ENCODE measurements at regions not wholly inside any gene's neighbourhood (a gene's known extent, or its start where the extent isn't known, plus 50 kb on each side); places are given as distances from the start of the nearest gene placed in this dataset.

- H3K27me3 ChIP-seq: no peaks in the 10 kb centered on the region
- H3K9me3 ChIP-seq: no peaks in the 10 kb centered on the region
- H3K4me2 ChIP-seq: no peak overlapping the region
- TF ChIP-seq Cebpa-rat (IDR thresholded peaks at IDR 0.05): no peak
- H3K36me3 ChIP-seq: no peaks in the 10 kb centered on the region
- H3K4me1 ChIP-seq: peaks cover 6% of the 10 kb centered on the region; the same call in 1 of the 2 replicates
- H3K9ac ChIP-seq: no peak overlapping the region
- no peak overlapping the region for H3K27ac ChIP-seq
- no peak overlapping the region for H3K4me3 ChIP-seq
- H4K20me1 ChIP-seq: no peaks in the 10 kb centered on the region
These were observed 1069.1 kb downstream of the EFNA5 start for GRCh38 chr5:106601620-106602019.

DNA sequence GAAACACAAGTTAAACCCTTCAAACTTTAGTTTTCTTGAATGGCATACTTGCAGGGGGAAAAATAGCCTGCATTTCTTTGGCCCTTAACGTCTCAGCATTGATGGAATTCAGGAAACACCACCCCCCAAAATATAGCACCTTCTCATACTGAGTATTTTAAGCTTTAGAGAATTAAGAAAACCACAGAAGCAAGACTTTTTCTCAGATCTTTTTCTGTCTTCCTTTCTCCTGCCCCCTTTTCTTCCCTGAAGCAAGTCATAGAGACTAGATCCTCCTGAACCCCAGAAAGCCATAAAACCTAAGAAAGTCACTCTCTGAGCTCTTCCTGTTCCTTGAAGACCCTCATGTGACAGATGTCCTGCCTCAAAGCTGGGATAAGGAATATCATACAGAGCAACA lies 1069.9 kb downstream of the EFNA5 start:
- Histone ChIP-seq H4K20me1 (no peaks in the 10 kb centered on the region), H3K4me2 (no peak overlapping the region), H3K9ac (no peak overlapping the region), H3K27me3 (no peaks in the 10 kb centered on the region), H3K4me1 (peaks cover 6% of the 10 kb centered on the region; the same call in 1 of the 2 replicates), H3K36me3 (no peaks in the 10 kb centered on the region), H3K4me3 (no peak overlapping the region), H3K9me3 (no peaks in the 10 kb centered on the region), H3K27ac (no peak overlapping the region)
- no peak for TF ChIP-seq Cebpa-rat (IDR thresholded peaks at IDR 0.05)

- peaks cover 3% of the 10 kb centered on the region; the same call in 1 of the 2 replicates for H3K4me1 ChIP-seq
- H3K27ac ChIP-seq: no peak overlapping the region
- no peaks in the 10 kb centered on the region for H4K20me1 ChIP-seq
- H3K4me3 ChIP-seq: no peak overlapping the region
- no peaks in the 10 kb centered on the region for H3K36me3 ChIP-seq
- no peaks in the 10 kb centered on the region for H3K27me3 ChIP-seq
- H3K4me2 ChIP-seq: no peak overlapping the region
- H3K9me3 ChIP-seq: no peaks in the 10 kb centered on the region
- H3K9ac ChIP-seq: no peak overlapping the region
- TF ChIP-seq Cebpa-rat (IDR thresholded peaks at IDR 0.05): no peak
These were observed 1074.9 kb downstream of the EFNA5 start for GRCh38 chr5:106595864-106596263.

DNA sequence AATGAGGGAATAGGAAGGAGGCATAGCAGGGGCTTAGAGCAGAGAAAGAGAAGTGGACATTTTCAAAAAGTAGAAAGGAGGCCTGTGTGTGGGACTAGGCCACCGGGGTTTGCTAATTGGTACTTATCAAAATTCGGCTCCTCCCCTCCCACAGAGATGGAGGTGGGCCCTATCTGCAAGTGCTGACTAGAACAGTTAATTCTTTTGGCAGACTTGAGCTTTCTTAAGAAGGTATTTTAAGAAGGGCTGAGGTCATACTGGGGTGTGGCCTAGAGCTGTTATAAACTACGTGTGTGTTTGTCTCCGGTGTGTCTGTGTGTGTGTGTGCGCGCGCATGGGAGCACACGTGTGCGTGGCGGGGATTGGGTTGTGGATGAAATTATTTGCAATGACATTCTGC lies 1086.5 kb downstream of the EFNA5 start:
- Histone ChIP-seq H3K4me1 (no peaks in the 10 kb centered on the region), H3K4me2 (no peak overlapping the region), H3K9ac (no peak overlapping the region), H4K20me1 (no peaks in the 10 kb centered on the region), H3K9me3 (no peaks in the 10 kb centered on the region), H3K4me3 (no peak overlapping the region), H3K27ac (no peak overlapping the region), H3K27me3 (no peaks in the 10 kb centered on the region), H3K36me3 (no peaks in the 10 kb centered on the region)
- no peak for TF ChIP-seq Cebpa-rat (IDR thresholded peaks at IDR 0.05)

DNA sequence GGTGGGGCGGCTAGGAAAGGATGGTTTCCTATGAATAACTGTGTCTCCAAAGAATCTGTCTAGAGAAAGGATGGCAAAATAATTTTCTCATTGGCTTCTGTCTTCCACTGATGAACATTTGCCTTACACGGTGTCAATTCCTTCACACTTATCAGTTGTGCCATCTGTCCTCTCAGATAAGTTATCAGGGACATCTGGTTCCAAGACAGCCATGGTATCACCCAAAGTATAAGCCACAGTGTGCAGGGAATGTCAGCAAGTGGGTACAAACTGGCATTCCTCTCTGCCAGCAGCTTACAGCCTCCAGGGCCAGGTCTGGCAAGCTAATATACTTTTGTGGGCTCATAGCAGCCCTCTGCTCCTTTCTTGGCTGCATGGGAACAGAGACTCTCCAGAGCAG lies 1092.0 kb downstream of the EFNA5 start:
- Histone ChIP-seq H4K20me1 (no peaks in the 10 kb centered on the region), H3K4me3 (no peak overlapping the region), H3K4me2 (no peak overlapping the region), H3K9ac (no peak overlapping the region), H3K27me3 (no peaks in the 10 kb centered on the region), H3K36me3 (no peaks in the 10 kb centered on the region), H3K27ac (no peak overlapping the region), H3K9me3 (no peaks in the 10 kb centered on the region), H3K4me1 (no peaks in the 10 kb centered on the region)
- TF ChIP-seq Cebpa-rat (IDR thresholded peaks at IDR 0.05): no peak

DNA sequence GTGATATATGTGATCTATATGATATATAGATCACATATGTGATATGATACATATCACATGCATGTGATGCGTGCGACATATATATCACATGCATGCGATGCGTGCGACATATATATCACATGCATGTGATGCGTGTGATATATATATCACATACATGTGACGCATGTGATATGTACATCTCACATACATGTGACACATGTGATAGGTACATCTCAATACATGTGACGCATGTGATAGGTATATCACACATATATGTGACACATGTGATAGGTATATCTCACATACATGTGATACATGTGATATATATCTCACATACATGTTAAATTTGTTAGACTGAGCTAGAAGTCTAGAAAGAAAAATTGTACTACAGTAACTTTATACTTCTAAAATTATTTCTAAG lies 1095.9 kb downstream of the EFNA5 start:
- H3K9me3 ChIP-seq: no peaks in the 10 kb centered on the region
- H4K20me1 ChIP-seq: no peaks in the 10 kb centered on the region
- H3K4me1 ChIP-seq: no peaks in the 10 kb centered on the region
- no peaks in the 10 kb centered on the region for H3K27me3 ChIP-seq
- no peak overlapping the region for H3K4me3 ChIP-seq
- no peaks in the 10 kb centered on the region for H3K36me3 ChIP-seq
- H3K9ac ChIP-seq: no peak overlapping the region
- H3K27ac ChIP-seq: no peak overlapping the region
- H3K4me2 ChIP-seq: no peak overlapping the region
- TF ChIP-seq Cebpa-rat (IDR thresholded peaks at IDR 0.05): no peak

DNA sequence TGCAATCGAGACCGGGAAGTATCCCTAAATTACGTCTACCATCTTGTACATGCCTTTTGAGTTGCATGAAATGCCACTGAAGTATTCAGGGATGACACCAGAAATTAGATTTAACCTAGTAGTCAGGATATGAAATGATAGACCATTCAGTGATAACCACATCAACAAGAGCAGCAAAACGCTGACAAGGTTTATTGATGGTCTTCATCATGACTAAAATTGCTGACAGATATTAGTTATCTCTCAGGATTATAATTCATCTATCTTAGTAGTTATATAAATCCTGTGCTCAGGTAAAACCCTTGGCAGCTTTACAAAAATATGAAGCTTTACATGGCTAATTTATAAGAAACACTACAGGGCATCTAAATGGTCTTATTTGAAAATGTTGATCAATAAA lies 1104.7 kb downstream of the EFNA5 start:
- no peak overlapping the region for H3K4me2 ChIP-seq
- no peak overlapping the region for H3K4me3 ChIP-seq
- H3K9ac ChIP-seq: no peak overlapping the region
- no peaks in the 10 kb centered on the region for H3K36me3 ChIP-seq
- no peak overlapping the region for H3K27ac ChIP-seq
- H3K4me1 ChIP-seq: no peaks in the 10 kb centered on the region
- no peak for TF ChIP-seq Cebpa-rat (IDR thresholded peaks at IDR 0.05)
- H3K27me3 ChIP-seq: no peaks in the 10 kb centered on the region
- no peaks in the 10 kb centered on the region for H4K20me1 ChIP-seq
- no peaks in the 10 kb centered on the region for H3K9me3 ChIP-seq

DNA sequence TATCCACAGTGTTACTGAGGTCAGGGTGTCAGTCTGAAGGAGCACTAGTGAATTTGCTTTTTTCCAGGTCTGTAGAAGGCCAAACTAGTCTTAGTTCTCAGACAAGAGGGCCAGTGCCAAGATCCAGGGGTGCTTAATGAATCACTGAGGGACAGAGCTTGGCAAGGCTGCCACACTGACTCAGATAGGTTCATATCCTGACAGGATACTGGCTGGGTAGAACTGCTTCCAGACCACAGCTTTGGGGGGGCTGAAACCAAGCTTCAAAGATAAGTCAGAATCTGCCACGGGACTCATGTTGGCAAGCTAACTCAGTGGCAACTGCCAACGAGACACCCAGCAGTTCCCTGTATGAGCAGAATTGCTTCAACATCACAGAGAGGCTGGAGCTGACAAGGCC lies 1125.4 kb downstream of the EFNA5 start:
- H3K27ac ChIP-seq: no peak overlapping the region
- no peaks in the 10 kb centered on the region for H3K4me1 ChIP-seq
- H3K4me3 ChIP-seq: no peak overlapping the region
- peaks cover 32% of the 10 kb centered on the region for H3K9me3 ChIP-seq
- no peaks in the 10 kb centered on the region for H3K36me3 ChIP-seq
- H4K20me1 ChIP-seq: no peaks in the 10 kb centered on the region
- H3K9ac ChIP-seq: no peak overlapping the region
- H3K27me3 ChIP-seq: no peaks in the 10 kb centered on the region
- TF ChIP-seq Cebpa-rat (IDR thresholded peaks at IDR 0.05): no peak
- no peak overlapping the region for H3K4me2 ChIP-seq

GRCh38 chr5:106543330-106543729 lies 1127.4 kb downstream of the EFNA5 start:
- H3K4me3 ChIP-seq: no peak overlapping the region
- no peak for TF ChIP-seq Cebpa-rat (IDR thresholded peaks at IDR 0.05)
- no peaks in the 10 kb centered on the region for H4K20me1 ChIP-seq
- no peak overlapping the region for H3K4me2 ChIP-seq
- no peaks in the 10 kb centered on the region for H3K36me3 ChIP-seq
- no peak overlapping the region for H3K27ac ChIP-seq
- no peak overlapping the region for H3K9ac ChIP-seq
- H3K27me3 ChIP-seq: no peaks in the 10 kb centered on the region
- peaks cover 32% of the 10 kb centered on the region for H3K9me3 ChIP-seq
- H3K4me1 ChIP-seq: no peaks in the 10 kb centered on the region

DNA sequence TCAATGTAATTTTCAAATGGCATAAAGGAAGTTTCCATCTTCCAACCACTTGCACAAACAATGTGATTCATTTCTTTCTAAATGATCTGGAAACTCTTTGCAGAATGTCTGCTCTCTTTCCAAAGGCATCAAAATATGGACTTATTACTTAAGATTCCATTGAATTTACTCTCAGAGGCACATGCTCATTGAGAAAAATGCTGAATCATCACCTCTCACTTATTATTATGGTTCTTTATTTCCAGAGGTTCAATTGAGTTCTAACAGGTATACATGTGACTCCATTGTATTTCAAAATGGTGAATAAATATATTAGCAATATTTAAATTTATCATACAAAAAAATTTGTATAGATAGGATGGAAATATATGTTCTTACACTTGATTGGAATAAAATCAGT lies 1140.6 kb downstream of the EFNA5 start:
- Histone ChIP-seq H3K4me2 (no peak overlapping the region), H3K27ac (no peak overlapping the region), H3K4me1 (no peaks in the 10 kb centered on the region), H4K20me1 (no peaks in the 10 kb centered on the region), H3K36me3 (no peaks in the 10 kb centered on the region), H3K4me3 (no peak overlapping the region), H3K9me3 (no peaks in the 10 kb centered on the region), H3K9ac (no peak overlapping the region), H3K27me3 (no peaks in the 10 kb centered on the region)
- TF ChIP-seq Cebpa-rat (IDR thresholded peaks at IDR 0.05): no peak

DNA sequence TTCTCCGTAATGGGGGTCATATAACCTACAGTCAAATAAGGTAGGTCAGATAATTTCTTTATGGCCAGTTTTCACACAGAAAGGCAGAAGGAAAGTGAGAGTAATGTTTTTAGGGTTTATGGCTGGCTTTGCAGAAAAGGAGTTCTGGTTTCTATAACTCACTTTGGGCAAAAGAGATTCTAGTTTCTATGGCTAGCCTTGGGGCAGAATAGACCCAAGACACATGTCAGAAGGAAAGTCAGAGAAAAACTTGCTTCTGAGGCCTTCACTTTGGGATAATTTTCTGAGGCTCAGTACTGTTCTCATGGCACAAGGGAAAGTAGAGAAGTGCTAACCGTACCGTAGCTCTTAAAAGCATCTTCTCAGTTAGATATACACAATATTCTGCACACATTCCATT lies 1145.3 kb downstream of the EFNA5 start:
- no peak for TF ChIP-seq Cebpa-rat (IDR thresholded peaks at IDR 0.05)

More for the DNA sequence above, 1145.3 kb downstream of the EFNA5 start:
- Histone ChIP-seq H4K20me1 (no peaks in the 10 kb centered on the region), H3K4me2 (no peak overlapping the region), H3K36me3 (no peaks in the 10 kb centered on the region), H3K27ac (no peak overlapping the region), H3K9ac (no peak overlapping the region), H3K4me1 (no peaks in the 10 kb centered on the region), H3K4me3 (no peak overlapping the region), H3K9me3 (no peaks in the 10 kb centered on the region), H3K27me3 (no peaks in the 10 kb centered on the region)
